Thymus (tissue), 11 donors: ENCODE measurements at regions not wholly inside any gene's neighbourhood (a gene's known extent, or its start where the extent isn't known, plus 50 kb on each side); places are given as distances from the start of the nearest gene placed in this dataset.

ENCODE experiments used
- DNase-seq, 9 donors: peaks; one replicate each; pipeline ENCODE4 v3.0.0-alpha.2; 2013; ENCODE audit warnings: low spot score in 9 of 9, low read depth in 6 of 9, missing footprints in 1 of 9
- H3K27ac ChIP-seq, 2 donors: one replicate each; pipeline ENCODE4 v1.5.1; 2013; ENCODE audit warnings: control low read depth in 1 of 2, low read depth in 1 of 2, low read length in 1 of 2, mild to moderate bottlenecking in 1 of 2, moderate library complexity in 1 of 2
- H3K27me3 ChIP-seq, 2 donors: one replicate each; pipeline ENCODE4 v1.5.1; 2013; ENCODE audit warnings: low read length in 1 of 2; ENCODE audit not compliant: control insufficient read depth in 2 of 2, insufficient read depth in 1 of 2
- H3K36me3 ChIP-seq, 2 donors: one replicate each; pipeline ENCODE4 v1.5.1; 2013; ENCODE audit warnings: low read length in 1 of 2, mild to moderate bottlenecking in 1 of 2, moderate library complexity in 1 of 2; ENCODE audit not compliant: control insufficient read depth in 2 of 2, insufficient read depth in 2 of 2
- H3K4me1 ChIP-seq, 2 donors: one replicate each; pipeline ENCODE4 v1.5.1; 2013; ENCODE audit warnings: low read length in 2 of 2; ENCODE audit not compliant: control insufficient read depth in 2 of 2, insufficient read depth in 2 of 2
- H3K4me3 ChIP-seq, 2 donors: one replicate each; pipeline ENCODE4 v1.5.1; 2013; ENCODE audit warnings: low read length in 2 of 2, control low read depth in 1 of 2, mild to moderate bottlenecking in 1 of 2
- H3K9me3 ChIP-seq, 2 donors: one replicate each; pipeline ENCODE4 v1.5.1; 2013; ENCODE audit warnings: low read length in 1 of 2, mild to moderate bottlenecking in 1 of 2; ENCODE audit not compliant: control insufficient read depth in 2 of 2, insufficient read depth in 1 of 2
- WGBS: extraction: QIAGEN DNeasy Blood & Tissue Kit; methylation state at CpG from one replicate; pipeline ENCODE4 v1.1.7; 2013; 5-methylcytosine and 5-hydroxymethylcytosine counted together
- donor health status: healthy.

GRCh38 chr7:13174991-13175390, 487.6 kb downstream of the ARL4A start:
- no peaks in the 10 kb centered on the region for H3K4me1 ChIP-seq
- no peak overlapping the region for H3K4me3 ChIP-seq
- no peaks in the 10 kb centered on the region for H3K27me3 ChIP-seq
- WGBS: 89% methylated on average over 1 of the region's 1 CpG
- H3K27ac ChIP-seq: no peak overlapping the region
- H3K36me3 ChIP-seq: no peaks in the 10 kb centered on the region
- no peak for DNase-seq
- no peaks in the 10 kb centered on the region for H3K9me3 ChIP-seq

GRCh38 chr7:13179011-13179582, 491.7 kb downstream of the ARL4A start:
- no peak for DNase-seq
- H3K4me1 ChIP-seq: no peaks in the 10 kb centered on the region
- 94% methylated on average over 5 of the region's 5 CpGs for whole genome bisulfite sequencing
- no peaks in the 10 kb centered on the region for H3K9me3 ChIP-seq
- no peaks in the 10 kb centered on the region for H3K27me3 ChIP-seq
- H3K4me3 ChIP-seq: no peak overlapping the region
- H3K27ac ChIP-seq: no peak overlapping the region
- no peaks in the 10 kb centered on the region for H3K36me3 ChIP-seq

- Histone ChIP-seq H3K4me3 (no peak overlapping the region), H3K36me3 (no peaks in the 10 kb centered on the region), H3K4me1 (no peaks in the 10 kb centered on the region), H3K9me3 (no peaks in the 10 kb centered on the region), H3K27me3 (no peaks in the 10 kb centered on the region), H3K27ac (no peak overlapping the region)
- DNase-seq: no peak
- 74% methylated on average over 5 of the region's 5 CpGs for WGBS
These were observed 492.5 kb downstream of the ARL4A start for GRCh38 chr7:13179775-13180523.

- Histone ChIP-seq H3K27me3 (no peaks in the 10 kb centered on the region), H3K4me1 (no peaks in the 10 kb centered on the region), H3K27ac (no peak overlapping the region), H3K36me3 (no peaks in the 10 kb centered on the region), H3K4me3 (no peak overlapping the region), H3K9me3 (no peaks in the 10 kb centered on the region)
- 84% methylated on average over 3 of the region's 3 CpGs for WGBS
- DNase-seq: no peak
These were observed 493.8 kb downstream of the ARL4A start for GRCh38 chr7:13181216-13181615.

- Histone ChIP-seq H3K9me3 (no peaks in the 10 kb centered on the region), H3K4me3 (no peak overlapping the region), H3K4me1 (no peaks in the 10 kb centered on the region), H3K27me3 (no peaks in the 10 kb centered on the region), H3K27ac (no peak overlapping the region), H3K36me3 (no peaks in the 10 kb centered on the region)
- no peak for DNase-seq
These were observed 497.7 kb downstream of the ARL4A start for GRCh38 chr7:13185139-13185538.

GRCh38 chr7:13188236-13188805, 500.9 kb downstream of the ARL4A start:
- DNase-seq: no peak
- WGBS: 89% methylated on average over 5 of the region's 5 CpGs
- H3K9me3 ChIP-seq: no peaks in the 10 kb centered on the region
- H3K27ac ChIP-seq: no peak overlapping the region
- H3K4me1 ChIP-seq: no peaks in the 10 kb centered on the region
- no peaks in the 10 kb centered on the region for H3K36me3 ChIP-seq
- H3K4me3 ChIP-seq: no peak overlapping the region
- H3K27me3 ChIP-seq: no peaks in the 10 kb centered on the region

- Histone ChIP-seq H3K36me3 (no peaks in the 10 kb centered on the region), H3K27me3 (no peaks in the 10 kb centered on the region), H3K27ac (no peak overlapping the region), H3K4me1 (no peaks in the 10 kb centered on the region), H3K4me3 (no peak overlapping the region), H3K9me3 (no peaks in the 10 kb centered on the region)
- 82% methylated on average over 1 of the region's 1 CpG for WGBS
- no peak for DNase-seq
These were observed 501.5 kb downstream of the ARL4A start for GRCh38 chr7:13188922-13189321.

GRCh38 chr7:13189668-13190067, 502.2 kb downstream of the ARL4A start:
- no peaks in the 10 kb centered on the region for H3K4me1 ChIP-seq

GRCh38 chr7:13197501-13197900, 510.1 kb downstream of the ARL4A start:
- Histone ChIP-seq H3K36me3 (no peaks in the 10 kb centered on the region), H3K9me3 (no peaks in the 10 kb centered on the region), H3K4me1 (no peaks in the 10 kb centered on the region), H3K27me3 (no peaks in the 10 kb centered on the region), H3K4me3 (no peak overlapping the region), H3K27ac (no peak overlapping the region)
- DNase-seq: no peak
- 46% methylated on average over 2 of the region's 2 CpGs for WGBS

More at GRCh38 chr7:13189668-13190067, 502.2 kb downstream of the ARL4A start:
- H3K27me3 ChIP-seq: no peaks in the 10 kb centered on the region
- whole genome bisulfite sequencing: 96% methylated on average over 2 of the region's 2 CpGs
- no peak overlapping the region for H3K27ac ChIP-seq
- H3K4me3 ChIP-seq: no peak overlapping the region
- no peaks in the 10 kb centered on the region for H3K36me3 ChIP-seq
- no peak for DNase-seq
- no peaks in the 10 kb centered on the region for H3K9me3 ChIP-seq
